Stomach (tissue), 4 donors: ENCODE measurements at regions not wholly inside any gene's neighbourhood (a gene's known extent, or its start where the extent isn't known, plus 50 kb on each side); places are given as distances from the start of the nearest gene placed in this dataset.

Source experiments
- CTCF ChIP-seq, 7 experiments: fragments of 450-650 bp in 4 of 7; fragments of 200-600 bp in 3 of 7; sonication (generic) in 3 of 7; IDR thresholded peaks; one replicate each; pipeline ENCODE4 v1.5.1; 2016 to 2019; ENCODE audit warnings: antibody characterized with exemption in 7 of 7, control low read depth in 2 of 7, mild to moderate bottlenecking in 1 of 7
- POLR2A ChIP-seq, 4 donors: fragments of 450-650 bp; IDR thresholded peaks; one replicate each; pipeline ENCODE4 v1.6.1; 2016; ENCODE audit warnings: antibody characterized with exemption in 4 of 4, control low read depth in 2 of 4, mild to moderate bottlenecking in 1 of 4, moderate library complexity in 1 of 4

DNA sequence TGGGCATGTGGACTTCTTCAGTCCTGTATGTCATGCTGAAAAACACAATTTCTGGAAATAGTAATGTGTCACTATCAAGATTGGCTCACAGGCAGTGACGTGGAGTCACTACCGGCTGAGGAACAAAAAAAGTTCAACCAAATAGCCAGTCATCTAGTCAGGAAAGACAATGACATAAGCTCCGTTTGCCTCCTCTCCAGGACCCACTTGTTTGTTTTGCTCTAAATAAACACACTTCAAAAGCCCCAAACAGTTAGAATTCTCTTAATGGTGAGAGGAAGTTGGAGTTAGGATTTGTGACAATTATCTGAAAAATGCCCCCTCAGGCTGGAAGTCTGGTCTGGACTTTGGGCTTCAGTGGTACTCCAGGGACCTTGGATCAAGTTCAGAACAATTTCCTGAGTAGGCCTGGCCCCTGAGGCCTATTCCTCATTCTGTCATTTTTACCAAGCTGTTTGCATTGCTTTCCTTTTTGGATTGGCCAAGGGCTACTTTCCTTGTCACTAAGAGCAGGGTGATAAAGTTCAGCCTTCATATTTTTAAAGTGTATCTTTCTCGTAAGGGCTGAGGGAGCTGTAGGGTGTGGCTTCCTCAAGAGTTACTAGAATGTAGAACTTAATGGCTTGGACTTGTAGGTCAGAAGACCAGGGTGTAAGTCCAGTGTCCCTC, 98.9 kb downstream of the EOMES start:
- no peak for TF ChIP-seq CTCF (IDR thresholded peaks at IDR 0.05)
- no peak for TF ChIP-seq POLR2A (IDR thresholded peaks at IDR 0.05)
